ENCODE measurements at regions not wholly inside any gene's neighbourhood (a gene's known extent, or its start where the extent isn't known, plus 50 kb on each side); places are given as distances from the start of the nearest gene placed in this dataset.

DNA sequence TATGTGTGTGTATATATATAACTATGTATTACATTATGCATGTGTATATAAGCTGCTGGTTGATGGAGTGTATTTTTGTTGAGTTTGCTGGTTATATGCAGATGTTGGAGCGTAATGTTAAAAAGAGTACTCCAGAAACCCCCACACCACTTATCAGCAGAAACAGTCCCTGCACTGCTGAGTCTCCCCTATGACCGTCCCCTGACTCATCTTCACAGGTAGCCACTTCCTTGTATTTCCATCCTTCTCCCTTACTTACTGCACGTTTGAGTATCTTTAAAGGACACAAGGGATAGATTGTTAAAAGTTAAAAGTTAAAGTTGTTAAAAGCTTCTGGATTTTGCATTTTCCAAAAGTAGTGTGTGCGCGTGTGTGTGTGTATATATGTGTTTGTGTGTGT is 853.9 kb upstream of the EEF2KMT start:
- no peak overlapping the region for H3K4me3 ChIP-seq
- no peaks in the 10 kb centered on the region for H3K4me1 ChIP-seq
- no peaks in the 10 kb centered on the region for H3K9me3 ChIP-seq
- H3K27ac ChIP-seq: no peak overlapping the region
- H3K27me3 ChIP-seq: no peaks in the 10 kb centered on the region
- no peak for DNase-seq
- no peak for TF ChIP-seq POLR2A (IDR thresholded peaks at IDR 0.05)
- TF ChIP-seq, protein P1, sequence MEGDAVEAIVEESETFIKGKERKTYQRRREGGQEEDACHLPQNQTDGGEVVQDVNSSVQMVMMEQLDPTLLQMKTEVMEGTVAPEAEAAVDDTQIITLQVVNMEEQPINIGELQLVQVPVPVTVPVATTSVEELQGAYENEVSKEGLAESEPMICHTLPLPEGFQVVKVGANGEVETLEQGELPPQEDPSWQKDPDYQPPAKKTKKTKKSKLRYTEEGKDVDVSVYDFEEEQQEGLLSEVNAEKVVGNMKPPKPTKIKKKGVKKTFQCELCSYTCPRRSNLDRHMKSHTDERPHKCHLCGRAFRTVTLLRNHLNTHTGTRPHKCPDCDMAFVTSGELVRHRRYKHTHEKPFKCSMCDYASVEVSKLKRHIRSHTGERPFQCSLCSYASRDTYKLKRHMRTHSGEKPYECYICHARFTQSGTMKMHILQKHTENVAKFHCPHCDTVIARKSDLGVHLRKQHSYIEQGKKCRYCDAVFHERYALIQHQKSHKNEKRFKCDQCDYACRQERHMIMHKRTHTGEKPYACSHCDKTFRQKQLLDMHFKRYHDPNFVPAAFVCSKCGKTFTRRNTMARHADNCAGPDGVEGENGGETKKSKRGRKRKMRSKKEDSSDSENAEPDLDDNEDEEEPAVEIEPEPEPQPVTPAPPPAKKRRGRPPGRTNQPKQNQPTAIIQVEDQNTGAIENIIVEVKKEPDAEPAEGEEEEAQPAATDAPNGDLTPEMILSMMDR (IDR thresholded peaks at IDR 0.05): no peak
- intact Hi-C loops (cut with DNase I; ENCODE audit: low total_unique reads): no loop called here
- H3K36me3 ChIP-seq: no peaks in the 10 kb centered on the region

DNA sequence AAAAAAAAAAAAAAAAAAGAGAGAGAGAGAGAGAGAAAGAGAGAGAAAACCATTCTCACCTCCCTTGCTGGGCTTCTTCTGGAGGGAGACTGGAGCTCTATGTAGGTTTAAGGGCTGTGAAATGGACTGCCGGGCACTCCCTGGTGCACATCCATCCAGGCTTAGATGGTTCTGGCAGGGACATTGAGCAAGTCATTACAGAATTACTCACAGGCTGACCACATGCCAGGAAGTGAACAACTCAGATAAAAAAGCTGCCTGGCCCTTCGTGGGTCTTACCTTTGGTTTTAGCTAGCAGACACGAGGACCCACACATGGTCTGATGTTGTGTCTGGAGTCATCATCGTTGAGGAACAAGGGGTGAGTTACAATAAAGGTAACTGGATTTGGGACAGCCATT is 847.4 kb upstream of the EEF2KMT start:
- no peak for TF ChIP-seq POLR2A (IDR thresholded peaks at IDR 0.05)
- TF ChIP-seq, protein P1 (IDR thresholded peaks at IDR 0.05): no peak
- Histone ChIP-seq H3K27me3 (no peaks in the 10 kb centered on the region), H3K36me3 (no peaks in the 10 kb centered on the region), H3K4me3 (no peak overlapping the region), H3K9me3 (no peaks in the 10 kb centered on the region), H3K27ac (no peak overlapping the region), H3K4me1 (no peaks in the 10 kb centered on the region)
- intact Hi-C loops (cut with DNase I; ENCODE audit: low total_unique reads): no loop called here
- no peak for DNase-seq

DNA sequence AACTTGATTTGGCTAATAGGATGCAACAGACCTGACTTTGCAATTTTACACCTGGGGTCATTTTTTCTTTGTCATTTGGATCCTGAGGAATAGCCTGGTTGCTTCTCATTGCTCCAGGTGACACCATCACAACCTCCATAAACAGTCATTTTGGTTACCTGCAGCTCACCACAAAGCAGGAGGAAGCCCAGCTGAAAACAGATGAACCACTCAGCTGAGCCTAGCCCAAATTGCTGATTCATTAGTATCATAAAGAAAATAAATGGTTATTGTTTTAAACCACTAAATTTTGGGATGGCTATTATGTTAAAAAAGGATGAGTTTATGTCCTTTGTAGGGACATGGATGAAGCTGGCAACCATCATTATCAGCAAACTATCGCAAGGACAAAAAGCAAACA is 841.0 kb upstream of the EEF2KMT start:
- Histone ChIP-seq H3K36me3 (no peaks in the 10 kb centered on the region), H3K4me1 (no peaks in the 10 kb centered on the region), H3K27me3 (no peaks in the 10 kb centered on the region), H3K9me3 (no peaks in the 10 kb centered on the region), H3K27ac (no peak overlapping the region), H3K4me3 (no peak overlapping the region)
- no peak for DNase-seq
- intact Hi-C loops (cut with DNase I; ENCODE audit: low total_unique reads): no loop called here
- no peak for TF ChIP-seq POLR2A (IDR thresholded peaks at IDR 0.05)
- TF ChIP-seq, protein P1 (IDR thresholded peaks at IDR 0.05): no peak

DNA sequence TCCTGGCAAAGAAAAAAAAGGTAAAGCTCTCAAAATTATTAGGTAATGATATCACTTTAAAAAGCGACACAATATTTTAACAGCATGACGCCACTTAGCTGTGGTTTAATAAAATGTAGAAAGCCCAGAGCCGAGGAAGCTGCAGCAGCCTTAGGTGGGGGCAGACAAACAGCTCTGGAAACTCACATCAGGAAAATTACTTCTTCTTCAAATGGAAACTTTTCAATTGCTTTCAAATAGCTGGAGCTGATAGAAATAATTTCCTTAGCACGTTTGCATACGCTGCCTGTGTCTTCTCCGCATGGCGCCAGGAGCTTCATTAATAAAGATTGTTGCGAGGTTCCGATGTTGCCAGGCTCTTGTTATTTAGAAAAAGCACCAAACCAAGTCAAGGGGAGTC is 835.3 kb upstream of the EEF2KMT start:
- no peak for TF ChIP-seq POLR2A (IDR thresholded peaks at IDR 0.05)
- TF ChIP-seq, protein P1 (IDR thresholded peaks at IDR 0.05): no peak
- no peaks in the 10 kb centered on the region for H3K27me3 ChIP-seq

DNA sequence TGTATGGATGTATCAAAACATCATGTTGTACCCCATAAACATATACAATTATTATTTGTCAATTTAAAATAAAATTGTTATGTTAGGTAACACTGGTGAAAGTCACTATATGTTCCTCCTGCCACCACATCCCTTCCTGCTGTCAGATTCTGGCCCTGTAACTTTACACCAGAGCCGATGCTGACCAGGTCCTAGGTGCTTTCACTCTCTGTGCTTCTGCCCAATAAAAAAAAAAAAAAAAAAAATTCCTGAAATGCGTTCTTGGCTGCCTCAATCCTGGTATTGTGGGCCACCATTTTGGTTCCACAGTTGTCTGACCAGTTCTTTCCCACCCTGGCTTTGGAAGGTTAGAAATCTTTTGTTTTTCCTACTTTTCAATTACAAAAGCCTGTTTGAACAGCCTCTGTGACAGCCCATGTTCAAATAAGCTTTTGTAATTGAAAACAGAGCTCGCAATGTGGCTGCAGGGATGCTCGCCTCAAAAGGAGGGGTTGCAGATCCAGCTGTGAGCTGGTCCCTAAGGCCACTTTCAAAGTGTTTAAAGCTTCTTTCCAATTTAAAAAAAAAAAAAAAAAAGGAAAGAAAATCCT is 831.0 kb upstream of the EEF2KMT start:
- Histone ChIP-seq H3K27me3 (no peaks in the 10 kb centered on the region), H3K4me1 (no peaks in the 10 kb centered on the region), H3K9me3 (no peaks in the 10 kb centered on the region), H3K27ac (no peak overlapping the region), H3K36me3 (no peaks in the 10 kb centered on the region), H3K4me3 (no peak overlapping the region)
- no peak for DNase-seq
- no peak for TF ChIP-seq POLR2A (IDR thresholded peaks at IDR 0.05)
- TF ChIP-seq, protein P1 (IDR thresholded peaks at IDR 0.05): no peak
- intact Hi-C loops (cut with DNase I; ENCODE audit: low total_unique reads): no loop called here

More for the DNA sequence above, 835.3 kb upstream of the EEF2KMT start:
- intact Hi-C loops (cut with DNase I; ENCODE audit: low total_unique reads): no loop called here
- no peak overlapping the region for H3K27ac ChIP-seq
- H3K4me3 ChIP-seq: no peak overlapping the region
- no peaks in the 10 kb centered on the region for H3K4me1 ChIP-seq
- DNase-seq: no peak
- H3K36me3 ChIP-seq: no peaks in the 10 kb centered on the region
- H3K9me3 ChIP-seq: no peaks in the 10 kb centered on the region

Data from uterus (tissue), 3 donors.